Stimulated activated CD4-positive, alpha-beta T cell treated with anti-CD3 and anti-CD28 coated beads, Interleukin-1b, Interleukin-23, amount 100 ng/mL, for 1 hour (primary cell): ENCODE measurements at regions not wholly inside any gene's neighbourhood (a gene's known extent, or its start where the extent isn't known, plus 50 kb on each side); places are given as distances from the start of the nearest gene placed in this dataset.
"Not testable (repeated sequence)": the region's sequence is repeated elsewhere in the genome, so short reads cannot be mapped to it uniquely, and the experiment has no call there.

Experiments used
- DNase-seq, 2 donors: peaks; one replicate each; pipeline ENCODE4 v3.0.0-alpha.2; 2020; ENCODE audit warnings: low read depth in 2 of 2

DNA sequence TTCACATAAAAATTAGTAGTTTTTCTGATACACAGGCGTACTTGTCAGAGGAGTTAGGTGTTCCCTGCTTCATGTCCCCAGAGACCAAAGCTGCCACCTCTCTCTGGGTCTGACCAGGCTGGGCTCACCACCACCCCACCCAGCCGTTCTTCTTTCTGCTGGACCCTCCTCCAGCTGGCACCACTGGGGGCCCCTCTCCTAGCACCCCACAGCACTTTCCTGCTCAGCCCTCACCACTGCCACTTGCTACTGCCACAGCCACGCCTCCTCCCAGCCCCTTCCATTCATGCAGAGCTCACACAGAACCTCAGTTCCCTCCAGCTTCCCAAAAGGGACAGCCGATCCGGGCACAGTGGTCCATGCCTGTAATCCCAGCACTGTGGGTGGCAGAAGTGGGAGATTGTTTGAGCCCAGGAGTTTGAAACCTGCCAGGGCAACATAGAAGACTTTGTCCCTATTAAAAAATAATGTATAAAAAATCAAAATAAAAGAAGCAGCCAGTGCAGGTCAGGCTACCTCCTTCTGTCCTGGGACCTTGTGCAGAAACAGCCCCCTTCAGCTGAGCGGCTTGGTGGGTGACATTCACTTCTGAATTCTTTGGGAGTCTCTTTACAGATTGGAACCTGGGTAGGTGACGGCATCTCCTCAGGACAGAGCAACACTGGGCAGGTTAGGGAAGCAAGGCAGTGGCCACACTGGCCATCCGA lies 208.3 kb downstream of the TOMM20 start:
- no peak for DNase-seq

DNA sequence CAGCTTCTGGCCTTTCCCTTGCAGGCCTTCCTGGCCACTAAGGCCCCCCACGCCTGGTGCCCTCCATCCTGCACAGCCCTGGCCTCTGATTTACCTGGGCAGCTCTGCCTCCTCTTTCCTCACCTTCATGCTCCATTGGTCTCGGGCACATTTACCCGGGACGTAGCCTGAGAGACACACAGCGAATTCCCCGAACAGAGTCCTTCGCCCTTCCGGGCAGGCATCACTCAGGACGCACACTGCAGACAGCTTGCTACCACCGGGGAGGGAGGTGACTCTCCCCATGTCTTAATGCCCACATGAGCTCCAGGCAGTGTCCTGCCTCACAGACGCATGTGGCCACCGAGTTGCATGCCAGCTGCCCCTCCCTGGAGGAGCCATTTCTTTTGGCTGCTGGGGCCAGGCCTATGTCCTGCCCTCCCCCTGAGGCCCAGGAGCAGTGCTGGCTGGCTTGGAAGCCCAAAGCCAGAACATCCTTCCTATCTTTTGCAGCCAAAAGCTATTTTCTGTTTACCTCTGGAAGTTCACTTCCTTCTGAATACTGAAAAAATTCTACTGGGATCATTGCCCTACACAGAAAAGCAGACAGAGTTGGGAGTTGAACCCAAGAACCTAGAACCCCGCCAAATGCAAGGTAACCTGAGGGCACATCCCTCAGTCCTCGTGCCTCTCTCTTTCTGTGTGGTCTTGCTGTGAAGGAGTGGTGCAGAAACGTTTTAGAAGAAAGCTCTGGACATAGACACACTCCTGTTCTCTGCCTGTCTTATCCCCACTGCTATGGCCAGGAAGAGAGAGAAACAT lies 209.5 kb downstream of the TOMM20 start:
- DNase-seq, result no peak

- DNase-seq, result no peak
Observed at GRCh38 chr1:234918181-234918841, 210.3 kb downstream of the TOMM20 start.

GRCh38 chr1:234917495-234918180 lies 211.0 kb downstream of the TOMM20 start:
- no peak for DNase-seq

- DNase-seq, result no peak
Observed at GRCh38 chr1:234916840-234917239, 211.8 kb downstream of the TOMM20 start.

DNA sequence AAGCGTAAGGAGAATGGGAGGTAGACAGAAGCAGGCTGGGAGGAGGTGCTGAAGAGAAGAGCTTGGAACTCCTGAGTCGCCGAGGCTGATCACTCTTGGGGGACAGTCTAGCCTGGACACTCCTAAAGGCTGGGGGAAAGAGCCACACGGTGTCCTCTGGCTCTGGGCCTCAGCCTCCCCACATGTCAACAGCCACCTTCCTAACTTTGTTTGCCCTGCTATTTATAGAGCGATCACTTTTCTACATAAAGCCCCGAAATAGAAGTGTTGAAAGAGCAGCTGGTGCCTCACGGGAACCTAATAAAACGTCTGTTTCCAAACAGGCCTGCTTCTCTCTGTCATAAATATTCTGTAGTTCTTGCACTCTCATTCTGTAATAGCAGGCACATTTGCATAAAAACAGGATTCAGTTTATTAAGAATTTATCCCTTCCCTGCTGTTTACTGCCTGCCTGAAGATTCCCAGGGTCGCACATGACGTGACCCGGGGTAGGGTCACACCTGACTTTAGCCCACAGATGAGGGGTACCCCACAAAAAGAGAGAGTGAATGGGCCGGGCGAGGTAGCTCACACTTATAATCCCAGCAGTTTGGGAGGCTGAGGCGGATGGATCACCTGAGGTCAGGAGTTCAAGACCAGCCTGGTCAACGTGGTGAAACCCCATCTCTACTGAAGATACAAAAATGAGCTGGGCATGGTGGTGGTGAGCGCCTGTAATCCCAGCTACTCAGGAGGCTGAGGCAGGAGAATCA lies 212.5 kb downstream of the TOMM20 start:
- DNase-seq, result no peak

- DNase-seq, result no peak
Observed at GRCh38 chr1:234914606-234915290, 213.9 kb downstream of the TOMM20 start.

DNA sequence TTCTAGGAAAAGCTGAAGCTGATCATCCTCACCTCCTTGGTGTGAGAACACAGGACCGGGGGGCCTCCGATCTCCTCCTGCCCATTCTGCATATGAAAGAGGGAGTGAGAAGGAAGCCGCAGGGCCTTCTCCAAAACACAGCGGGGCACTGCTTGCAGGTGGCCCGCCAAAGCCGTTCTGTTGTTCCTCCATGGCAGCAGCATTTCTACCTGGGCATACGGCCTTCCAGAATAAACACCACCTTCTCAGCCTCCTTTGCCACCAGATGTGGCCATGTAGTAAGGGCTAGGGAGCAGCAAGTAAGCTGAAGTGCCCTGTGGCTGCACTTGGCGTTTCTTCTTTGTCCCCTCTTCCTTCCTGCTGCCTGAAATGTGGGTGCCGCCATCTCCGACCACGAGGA lies 214.9 kb downstream of the TOMM20 start:
- DNase-seq, result no peak

DNA sequence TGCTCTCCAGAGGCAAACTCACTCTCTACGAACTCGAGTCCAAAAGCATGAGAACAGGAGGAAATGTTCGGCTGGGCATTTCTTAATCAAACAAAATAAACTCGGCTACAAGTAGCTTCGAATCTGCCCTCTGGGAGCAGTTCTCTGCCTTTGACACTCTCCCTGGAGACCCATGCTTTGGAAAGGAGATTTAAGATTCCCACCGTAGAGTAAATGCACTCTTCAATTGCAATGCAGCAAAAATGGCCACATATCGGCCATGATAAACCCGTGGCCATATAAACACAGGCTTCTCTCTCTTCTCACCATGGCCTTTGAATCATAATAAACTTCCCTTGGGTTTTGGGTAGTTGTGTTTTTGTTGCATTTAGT lies 215.4 kb downstream of the TOMM20 start:
- DNase-seq, result no peak

- no peak for DNase-seq
Observed at GRCh38 chr1:234912548-234913277, 215.9 kb downstream of the TOMM20 start.

DNA sequence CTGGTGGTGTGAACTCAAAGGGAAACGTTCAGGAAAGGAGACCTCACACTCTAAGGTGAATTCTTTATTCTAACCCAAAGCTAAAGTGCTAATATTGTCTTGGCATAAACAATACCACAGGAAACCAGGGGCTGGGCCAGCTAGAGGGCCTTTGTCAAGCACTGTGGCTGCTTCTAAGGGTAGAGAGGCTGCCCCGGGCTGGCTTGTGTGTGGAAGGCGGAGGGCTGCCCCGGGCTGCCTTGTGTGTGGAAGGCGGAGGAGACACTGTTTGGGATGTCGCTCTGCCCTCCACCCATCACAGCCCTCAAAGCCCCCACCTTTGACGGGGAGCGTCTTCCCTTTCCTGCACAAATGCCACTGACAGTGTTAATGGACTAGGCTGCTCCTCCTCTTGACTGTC lies 216.8 kb downstream of the TOMM20 start:
- no peak for DNase-seq

GRCh38 chr1:234911136-234911535 lies 217.5 kb downstream of the TOMM20 start:
- not testable (repeated sequence) for DNase-seq

- DNase-seq, result no peak
Observed at GRCh38 chr1:234909851-234910250, 218.8 kb downstream of the TOMM20 start.

DNA sequence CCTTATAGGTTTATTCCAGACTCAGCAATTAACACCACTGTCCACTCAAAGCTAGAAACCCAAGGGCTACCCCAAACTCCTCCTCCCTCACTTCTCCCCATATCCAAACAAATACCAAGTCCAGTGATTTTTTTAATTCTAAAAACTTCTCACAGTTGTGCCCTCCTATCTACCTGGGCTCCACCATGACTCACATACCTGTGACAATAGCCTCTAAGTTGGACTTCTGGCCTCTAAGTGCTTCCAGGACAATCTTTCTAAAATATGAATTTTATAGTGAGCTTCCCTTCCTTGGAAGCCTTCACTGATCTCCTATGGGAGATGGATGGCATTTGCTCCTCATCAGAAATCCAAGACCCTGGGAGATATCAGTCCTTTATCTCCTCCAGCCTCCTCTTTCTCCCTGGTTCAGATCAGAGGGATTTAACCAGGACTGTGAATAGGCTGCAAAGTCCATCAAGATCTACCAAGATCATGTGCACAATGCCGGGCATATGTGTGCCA lies 219.3 kb downstream of the TOMM20 start:
- no peak for DNase-seq

- DNase-seq, result no peak
Observed at GRCh38 chr1:234908571-234908970, 220.1 kb downstream of the TOMM20 start.

- no peak for DNase-seq
Observed at GRCh38 chr1:234907940-234908405, 220.7 kb downstream of the TOMM20 start.

DNA sequence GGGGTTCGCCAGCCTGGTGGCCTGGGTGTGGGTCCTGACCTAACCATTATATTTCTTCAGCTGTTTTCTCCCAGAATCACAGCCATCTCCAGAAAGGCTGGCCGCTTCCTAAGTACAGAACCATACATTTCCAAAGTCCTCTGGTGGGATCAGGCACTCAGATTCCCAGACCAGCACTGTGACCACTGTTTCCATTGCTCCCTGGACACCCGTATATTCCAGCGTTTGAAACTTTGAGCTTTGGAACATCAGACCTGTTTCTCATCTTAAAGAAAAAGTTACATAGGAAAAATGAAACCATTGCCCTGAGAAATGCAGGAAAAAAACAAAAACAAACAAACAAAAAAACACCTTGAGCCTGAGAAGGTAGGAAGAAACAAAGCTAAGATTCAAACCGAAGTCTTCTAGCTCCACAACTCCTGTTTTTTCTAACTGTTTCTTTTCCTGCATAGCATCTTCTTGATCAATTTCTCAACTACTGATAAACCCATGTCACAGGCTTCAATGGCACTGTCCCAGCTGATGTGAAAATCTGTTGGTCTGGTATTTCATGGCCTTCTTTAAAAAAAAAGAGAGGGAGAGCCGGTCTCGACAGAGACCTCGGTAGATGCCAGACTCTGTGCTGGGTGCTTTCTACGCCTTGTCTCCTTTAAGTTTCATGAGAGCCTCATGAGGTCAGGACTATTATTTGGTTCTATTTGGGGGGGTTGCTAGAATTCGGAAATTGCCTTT lies 221.3 kb downstream of the TOMM20 start:
- DNase-seq, result no peak

- no peak for DNase-seq
Observed at GRCh38 chr1:234906654-234907053, 222.0 kb downstream of the TOMM20 start.
